ENCODE measurements at regions not wholly inside any gene's neighbourhood (a gene's known extent, or its start where the extent isn't known, plus 50 kb on each side); places are given as distances from the start of the nearest gene placed in this dataset.

- TF ChIP-seq FOS (IDR thresholded peaks at IDR 0.05; ENCODE audit: borderline replicate concordance, extremely low read depth, insufficient read length) (no peak), SP1 (IDR thresholded peaks at IDR 0.05; ENCODE audit: low read depth, low read length) (no peak), EZH2 (IDR thresholded peaks at IDR 0.05; ENCODE audit: borderline replicate concordance, control insufficient read depth, low read depth, low read length) (no peak), CHD4 (IDR thresholded peaks at IDR 0.05) (no peak), CTCF (IDR thresholded peaks at IDR 0.05 in 2 of 3, conservative IDR thresholded peaks at IDR 0.05 in 1 of 3; ENCODE audit: control insufficient read depth in 2 of 3, extremely low read depth in 1 of 3, insufficient read depth in 1 of 3, low read depth in 3 of 3, low read length in 3 of 3) (no peak), ATF2 (IDR thresholded peaks at IDR 0.05; ENCODE audit: low read length) (no peak), JUNB (IDR thresholded peaks at IDR 0.05) (no peak), PAX8 (IDR thresholded peaks at IDR 0.05) (no peak), ZNF274 (IDR thresholded peaks at IDR 0.05; ENCODE audit: insufficient read depth, insufficient read length) (no peak)
Measured at GRCh38 chr18:56380685-56381084, 257.7 kb downstream of the TXNL1 start.
